SU-DHL-6 (cell line): ENCODE measurements at regions not wholly inside any gene's neighbourhood (a gene's known extent, or its start where the extent isn't known, plus 50 kb on each side); places are given as distances from the start of the nearest gene placed in this dataset.

Experiments used
- H2AFZ ChIP-seq: fragments of 200-600 bp; sonication (generic); 2 replicates; pipeline ENCODE4 v1.6.1; 2014; ENCODE audit warnings: low read depth, mild to moderate bottlenecking, moderate library complexity, mixed read lengths, antibody characterized with exemption, low read length; ENCODE audit not compliant: severe bottlenecking
- H3F3A ChIP-seq: fragments of 200-600 bp; shearing (Covaris generic); 2 replicates; pipeline ENCODE4 v1.6.0; 2016; ENCODE audit warnings: antibody characterized with exemption, mild to moderate bottlenecking; ENCODE audit not compliant: insufficient read depth
- H3K27ac ChIP-seq: fragments of 200-600 bp; sonication (generic); 2 replicates; pipeline ENCODE4 v1.5.1; 2016; ENCODE audit warnings: low read depth, mild to moderate bottlenecking, low read length, moderate library complexity, mixed read lengths
- H3K27me3 ChIP-seq: fragments of 200-600 bp; sonication (generic), shearing (Covaris generic); 2 replicates; pipeline ENCODE4 v1.6.0; 2014; ENCODE audit warnings: mild to moderate bottlenecking, low read length
- H3K36me3 ChIP-seq: fragments of 200-600 bp; sonication (generic); 2 replicates; pipeline ENCODE4 v1.6.1; 2014; ENCODE audit warnings: mild to moderate bottlenecking, low read length, mixed read lengths
- H3K4me2 ChIP-seq: fragments of 300-600, 200-600 bp; shearing (Covaris generic), sonication (generic); 2 replicates; pipeline ENCODE4 v1.6.0; 2014; ENCODE audit warnings: low read length, low read depth, mild to moderate bottlenecking; ENCODE audit not compliant: poor library complexity, severe bottlenecking
- H3K4me3 ChIP-seq: fragments of 200-600 bp; sonication (generic); 2 replicates; pipeline ENCODE4 v1.5.1; 2014; ENCODE audit warnings: antibody characterized with exemption, low read length, mild to moderate bottlenecking, mixed read lengths; ENCODE audit not compliant: insufficient read depth, poor library complexity, severe bottlenecking
- H3K79me2 ChIP-seq: fragments of 200-600 bp; sonication (generic); 2 replicates; pipeline ENCODE4 v1.6.1; 2014; ENCODE audit warnings: mild to moderate bottlenecking, low read length, moderate library complexity; ENCODE audit not compliant: insufficient read depth
- H3K9ac ChIP-seq: fragments of 200-600 bp; sonication (generic); 2 replicates; pipeline ENCODE4 v1.7.0; 2014; ENCODE audit warnings: mild to moderate bottlenecking, low read length
- H3K9me2 ChIP-seq: fragments of 200-600 bp; sonication (generic); replicated peaks from 2 replicates; pipeline ENCODE4 v1.6.1; 2014; ENCODE audit warnings: low read length; ENCODE audit not compliant: insufficient read depth
- H3K9me3 ChIP-seq: fragments of 200-600 bp; sonication (generic); 2 replicates; pipeline ENCODE4 v1.6.1; 2014; ENCODE audit warnings: low read length, mixed read lengths; ENCODE audit not compliant: insufficient read depth
- H4K20me1 ChIP-seq: fragments of 200-600 bp; sonication (generic); 2 replicates; pipeline ENCODE4 v1.6.1; 2014; ENCODE audit warnings: low read depth, mild to moderate bottlenecking, antibody characterized with exemption, low read length, moderate library complexity, mixed read lengths
- EZH2phosphoT487 ChIP-seq: fragments of 200-600 bp; sonication (generic), shearing (Covaris generic); conservative IDR thresholded peaks from 2 replicates; pipeline ENCODE4 v1.6.1; 2018; ENCODE audit warnings: mild to moderate bottlenecking, antibody characterized with exemption, low read length, moderate library complexity, mixed read lengths
- TF ChIP-seq, protein P1 (sequence below): fragments of 200-600 bp; sonication (generic); IDR thresholded peaks from one replicate; pipeline ENCODE4 v1.5.1; 2017; ENCODE audit warnings: antibody characterized with exemption, mild to moderate bottlenecking, low read length, moderate library complexity; ENCODE audit not compliant: insufficient read depth, poor library complexity, severe bottlenecking

DNA sequence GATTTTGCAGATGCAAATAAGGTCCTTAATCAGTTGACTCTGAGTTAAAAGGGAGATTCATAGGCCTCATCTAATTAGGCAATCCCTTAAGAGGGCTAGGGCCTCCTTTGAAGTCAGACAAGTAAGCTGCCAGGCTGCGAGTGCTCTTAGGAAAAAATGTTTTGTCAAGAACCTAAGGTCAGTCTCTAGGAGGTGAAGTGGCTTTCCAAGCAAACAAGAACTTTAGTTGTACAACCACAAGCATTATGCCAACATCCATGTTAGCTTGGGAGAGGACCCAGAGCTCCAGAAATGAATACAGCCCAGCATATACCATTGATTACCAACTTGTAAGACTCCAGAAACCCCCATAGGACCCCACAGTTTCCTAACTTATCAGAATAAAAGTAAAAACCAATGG lies 1366.2 kb downstream of the PLA2G4A start:
- no peak for TF ChIP-seq EZH2phosphoT487
- TF ChIP-seq, protein P1, sequence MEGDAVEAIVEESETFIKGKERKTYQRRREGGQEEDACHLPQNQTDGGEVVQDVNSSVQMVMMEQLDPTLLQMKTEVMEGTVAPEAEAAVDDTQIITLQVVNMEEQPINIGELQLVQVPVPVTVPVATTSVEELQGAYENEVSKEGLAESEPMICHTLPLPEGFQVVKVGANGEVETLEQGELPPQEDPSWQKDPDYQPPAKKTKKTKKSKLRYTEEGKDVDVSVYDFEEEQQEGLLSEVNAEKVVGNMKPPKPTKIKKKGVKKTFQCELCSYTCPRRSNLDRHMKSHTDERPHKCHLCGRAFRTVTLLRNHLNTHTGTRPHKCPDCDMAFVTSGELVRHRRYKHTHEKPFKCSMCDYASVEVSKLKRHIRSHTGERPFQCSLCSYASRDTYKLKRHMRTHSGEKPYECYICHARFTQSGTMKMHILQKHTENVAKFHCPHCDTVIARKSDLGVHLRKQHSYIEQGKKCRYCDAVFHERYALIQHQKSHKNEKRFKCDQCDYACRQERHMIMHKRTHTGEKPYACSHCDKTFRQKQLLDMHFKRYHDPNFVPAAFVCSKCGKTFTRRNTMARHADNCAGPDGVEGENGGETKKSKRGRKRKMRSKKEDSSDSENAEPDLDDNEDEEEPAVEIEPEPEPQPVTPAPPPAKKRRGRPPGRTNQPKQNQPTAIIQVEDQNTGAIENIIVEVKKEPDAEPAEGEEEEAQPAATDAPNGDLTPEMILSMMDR: no peak
- 0 out of 2 replicates have a peak, but pooled peaks cover 3% of the 10 kb centered on the region for H3K9me3 ChIP-seq
- H3K4me3 ChIP-seq: no peak overlapping the region
- H3K27me3 ChIP-seq: no peaks in the 10 kb centered on the region
- no peak overlapping the region for H3K9ac ChIP-seq
- no peaks in the 10 kb centered on the region for H4K20me1 ChIP-seq
- no peaks in the 10 kb centered on the region for H3K79me2 ChIP-seq
- no peak overlapping the region for H3K27ac ChIP-seq
- H3K36me3 ChIP-seq: peaks cover 3% of the 10 kb centered on the region; the same call in 1 of the 2 replicates
- H3K4me2 ChIP-seq: no peak overlapping the region
- H3K9me2 ChIP-seq: no peaks in the 10 kb centered on the region
- H2AFZ ChIP-seq: no peak overlapping the region
- H3F3A ChIP-seq: no peaks in the 10 kb centered on the region

DNA sequence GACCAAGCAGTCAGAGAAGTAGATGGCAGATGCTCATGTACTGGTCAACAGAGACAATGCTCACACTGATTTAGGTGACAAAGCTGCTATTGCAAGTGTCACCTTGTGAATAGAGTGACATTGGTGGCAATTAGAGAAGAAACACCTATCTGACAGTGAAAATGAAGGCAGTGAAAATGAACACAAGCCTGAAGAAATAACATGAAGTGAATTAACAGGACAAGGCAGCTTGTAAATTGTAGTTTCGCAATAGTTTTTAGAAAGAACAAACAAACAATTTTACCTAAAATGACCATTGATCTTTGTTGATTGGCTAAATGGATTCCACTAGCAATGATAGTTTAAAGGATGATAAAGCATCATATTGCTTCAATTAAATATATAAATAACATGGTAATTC lies 1389.5 kb downstream of the PLA2G4A start:
- H3F3A ChIP-seq: no peaks in the 10 kb centered on the region
- no peaks in the 10 kb centered on the region for H3K79me2 ChIP-seq
- H3K9me3 ChIP-seq: no peaks in the 10 kb centered on the region
- no peak overlapping the region for H3K4me2 ChIP-seq
- no peak overlapping the region for H3K27ac ChIP-seq
- H3K4me3 ChIP-seq: no peak overlapping the region
- H3K27me3 ChIP-seq: no peaks in the 10 kb centered on the region
- no peak for TF ChIP-seq EZH2phosphoT487
- TF ChIP-seq, protein P1: no peak
- H3K36me3 ChIP-seq: no peaks in the 10 kb centered on the region
- no peaks in the 10 kb centered on the region for H4K20me1 ChIP-seq
- H3K9me2 ChIP-seq: no peaks in the 10 kb centered on the region
- no peak overlapping the region for H3K9ac ChIP-seq
- no peak overlapping the region for H2AFZ ChIP-seq

- H3K27me3 ChIP-seq: no peaks in the 10 kb centered on the region
- TF ChIP-seq, protein P1: no peak
- TF ChIP-seq EZH2phosphoT487: no peak
- no peaks in the 10 kb centered on the region for H3K9me2 ChIP-seq
- H3K79me2 ChIP-seq: no peaks in the 10 kb centered on the region
- no peak overlapping the region for H2AFZ ChIP-seq
- no peak overlapping the region for H3K9ac ChIP-seq
- no peak overlapping the region for H3K27ac ChIP-seq
- H4K20me1 ChIP-seq: no peaks in the 10 kb centered on the region
- H3K9me3 ChIP-seq: peaks cover 4% of the 10 kb centered on the region; the same call in 1 of the 2 replicates
- no peaks in the 10 kb centered on the region for H3F3A ChIP-seq
- no peak overlapping the region for H3K4me2 ChIP-seq
- H3K4me3 ChIP-seq: no peak overlapping the region
- no peaks in the 10 kb centered on the region for H3K36me3 ChIP-seq
Observed at GRCh38 chr1:188220051-188220450, 1391.3 kb downstream of the PLA2G4A start.

DNA sequence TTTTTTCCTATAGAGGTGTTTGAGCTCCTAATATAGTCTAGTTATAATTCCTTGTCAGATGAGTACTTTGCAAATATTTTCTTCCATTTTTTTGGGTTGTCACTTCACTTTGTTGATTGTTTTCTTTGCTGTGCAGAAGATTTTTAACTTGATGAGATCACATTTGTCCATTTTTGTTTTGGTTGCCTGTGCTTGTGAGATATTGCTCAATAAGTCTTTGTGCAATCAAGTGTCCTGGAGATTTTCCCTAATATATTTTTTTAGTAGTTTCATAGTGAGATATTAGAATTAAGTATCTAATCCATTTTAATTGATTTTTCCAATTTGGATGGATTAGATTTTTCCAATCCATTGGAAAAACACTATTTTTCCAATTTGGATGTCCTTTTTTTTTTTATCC lies 1395.5 kb downstream of the PLA2G4A start:
- no peak overlapping the region for H3K4me3 ChIP-seq
- no peak overlapping the region for H2AFZ ChIP-seq
- H3K36me3 ChIP-seq: no peaks in the 10 kb centered on the region
- no peaks in the 10 kb centered on the region for H3K9me2 ChIP-seq
- H3K79me2 ChIP-seq: no peaks in the 10 kb centered on the region
- H4K20me1 ChIP-seq: no peaks in the 10 kb centered on the region
- no peak overlapping the region for H3K4me2 ChIP-seq
- no peak overlapping the region for H3K9ac ChIP-seq
- no peaks in the 10 kb centered on the region for H3K27me3 ChIP-seq
- TF ChIP-seq, protein P1: no peak
- TF ChIP-seq EZH2phosphoT487: no peak
- H3K9me3 ChIP-seq: peaks cover 4% of the 10 kb centered on the region; the same call in 1 of the 2 replicates
- no peaks in the 10 kb centered on the region for H3F3A ChIP-seq
- H3K27ac ChIP-seq: no peak overlapping the region
